Neural cell (in vitro differentiated cells): ENCODE measurements at regions not wholly inside any gene's neighbourhood (a gene's known extent, or its start where the extent isn't known, plus 50 kb on each side); places are given as distances from the start of the nearest gene placed in this dataset.
"Not testable (repeated sequence)": the region's sequence is repeated elsewhere in the genome, so short reads cannot be mapped to it uniquely, and the experiment has no call there.

Source experiments
- MXI1 ChIP-seq: fragments of 450-650 bp; conservative IDR thresholded peaks from 2 replicates; pipeline ENCODE4 v1.6.1; 2014; ENCODE audit warnings: antibody characterized with exemption, mild to moderate bottlenecking; ENCODE audit not compliant: poor library complexity, severe bottlenecking
- RAD21 ChIP-seq: fragments of 450-650 bp; conservative IDR thresholded peaks from 2 replicates; pipeline ENCODE4 v1.6.1; 2014; ENCODE audit warnings: antibody characterized with exemption, mild to moderate bottlenecking, moderate library complexity
- TAF1 ChIP-seq: IDR thresholded peaks from 2 replicates; pipeline ENCODE4 v1.6.1; 2012; ENCODE audit warnings: low read depth
- TF ChIP-seq, protein P1 (sequence below): fragments of 450-650 bp; IDR thresholded peaks from 2 replicates; pipeline ENCODE4 v1.5.1; 2014; ENCODE audit warnings: antibody characterized with exemption, mild to moderate bottlenecking, moderate library complexity; ENCODE audit not compliant: poor library complexity, severe bottlenecking

DNA sequence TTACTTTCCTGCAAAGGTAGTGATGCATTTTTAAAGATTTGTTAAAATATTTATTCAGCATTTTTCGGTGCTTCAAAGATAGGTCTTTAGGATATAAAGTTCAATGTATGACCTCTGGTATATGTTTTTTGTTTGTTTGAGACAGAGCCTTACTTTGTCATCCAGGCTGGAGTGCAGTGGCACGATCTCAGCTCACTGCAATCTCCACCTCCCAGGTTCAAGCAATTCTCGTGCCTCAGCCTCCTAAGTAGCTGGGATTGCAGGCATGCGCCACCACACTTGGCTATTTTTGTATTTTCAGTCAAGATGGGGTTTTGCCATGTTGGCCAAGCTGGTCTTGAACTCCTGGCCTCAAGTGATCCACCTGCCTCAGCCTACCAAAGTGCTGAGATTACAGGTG, 131.9 kb upstream of the ADGRF1 start:
- TF ChIP-seq, protein P1, sequence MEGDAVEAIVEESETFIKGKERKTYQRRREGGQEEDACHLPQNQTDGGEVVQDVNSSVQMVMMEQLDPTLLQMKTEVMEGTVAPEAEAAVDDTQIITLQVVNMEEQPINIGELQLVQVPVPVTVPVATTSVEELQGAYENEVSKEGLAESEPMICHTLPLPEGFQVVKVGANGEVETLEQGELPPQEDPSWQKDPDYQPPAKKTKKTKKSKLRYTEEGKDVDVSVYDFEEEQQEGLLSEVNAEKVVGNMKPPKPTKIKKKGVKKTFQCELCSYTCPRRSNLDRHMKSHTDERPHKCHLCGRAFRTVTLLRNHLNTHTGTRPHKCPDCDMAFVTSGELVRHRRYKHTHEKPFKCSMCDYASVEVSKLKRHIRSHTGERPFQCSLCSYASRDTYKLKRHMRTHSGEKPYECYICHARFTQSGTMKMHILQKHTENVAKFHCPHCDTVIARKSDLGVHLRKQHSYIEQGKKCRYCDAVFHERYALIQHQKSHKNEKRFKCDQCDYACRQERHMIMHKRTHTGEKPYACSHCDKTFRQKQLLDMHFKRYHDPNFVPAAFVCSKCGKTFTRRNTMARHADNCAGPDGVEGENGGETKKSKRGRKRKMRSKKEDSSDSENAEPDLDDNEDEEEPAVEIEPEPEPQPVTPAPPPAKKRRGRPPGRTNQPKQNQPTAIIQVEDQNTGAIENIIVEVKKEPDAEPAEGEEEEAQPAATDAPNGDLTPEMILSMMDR: not testable (repeated sequence)
- not testable (repeated sequence) for TF ChIP-seq RAD21, TAF1, MXI1
